SU-DHL-6 (cell line): ENCODE measurements at regions not wholly inside any gene's neighbourhood (a gene's known extent, or its start where the extent isn't known, plus 50 kb on each side); places are given as distances from the start of the nearest gene placed in this dataset.

Source experiments
- CTCF ChIP-seq: fragments of 200-600 bp; sonication (generic); IDR thresholded peaks from one replicate; pipeline ENCODE4 v1.5.1; 2017; ENCODE audit warnings: antibody characterized with exemption, mild to moderate bottlenecking, low read length, moderate library complexity; ENCODE audit not compliant: insufficient read depth, poor library complexity, severe bottlenecking
- EZH2phosphoT487 ChIP-seq: fragments of 200-600 bp; sonication (generic), shearing (Covaris generic); conservative IDR thresholded peaks from 2 replicates; pipeline ENCODE4 v1.6.1; 2018; ENCODE audit warnings: mild to moderate bottlenecking, antibody characterized with exemption, low read length, moderate library complexity, mixed read lengths

DNA sequence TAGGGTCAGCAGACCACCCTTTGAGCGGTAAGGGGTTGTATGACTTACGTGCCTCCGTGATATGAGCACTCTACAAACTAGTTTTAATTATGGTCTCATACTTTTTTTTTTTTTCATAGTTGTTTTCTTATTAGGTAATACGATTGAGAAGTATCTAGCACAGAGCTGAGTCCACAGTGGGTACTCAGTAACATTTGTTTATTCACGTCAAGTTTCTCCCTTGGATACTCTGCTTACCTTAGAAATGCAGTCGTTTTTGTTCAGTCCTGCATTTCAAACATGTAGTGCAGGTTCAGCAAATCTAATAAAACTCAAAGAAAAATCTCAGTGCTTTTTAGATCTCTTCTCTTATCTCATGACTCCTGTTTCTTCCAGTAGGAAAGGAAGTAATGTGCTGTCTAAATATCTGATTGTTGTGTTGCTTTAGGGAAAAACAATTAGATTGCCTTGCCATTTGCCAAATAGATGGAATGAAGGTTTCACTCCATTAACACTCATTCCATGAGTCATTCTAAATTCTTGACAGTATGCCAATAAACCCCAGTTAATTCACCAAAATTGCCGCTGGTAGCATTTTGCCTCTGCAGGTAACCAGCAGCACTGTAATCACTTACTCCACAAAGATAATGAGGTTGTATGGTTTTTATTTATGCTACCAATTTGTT, 118.9 kb downstream of the PTCSC3 start:
- no peak for TF ChIP-seq CTCF
- no peak for TF ChIP-seq EZH2phosphoT487
